ENCODE measurements at regions not wholly inside any gene's neighbourhood (a gene's known extent, or its start where the extent isn't known, plus 50 kb on each side); places are given as distances from the start of the nearest gene placed in this dataset.
A peak's percentile ranks its signal among the peaks of the same experiment; 100 is the strongest.
"Not testable (repeated sequence)": the region's sequence is repeated elsewhere in the genome, so short reads cannot be mapped to it uniquely, and the experiment has no call there.

GRCh38 chr14:84298663-84299195, 1231.2 kb upstream of the FLRT2 start:
- DNase-seq: no peak

DNA sequence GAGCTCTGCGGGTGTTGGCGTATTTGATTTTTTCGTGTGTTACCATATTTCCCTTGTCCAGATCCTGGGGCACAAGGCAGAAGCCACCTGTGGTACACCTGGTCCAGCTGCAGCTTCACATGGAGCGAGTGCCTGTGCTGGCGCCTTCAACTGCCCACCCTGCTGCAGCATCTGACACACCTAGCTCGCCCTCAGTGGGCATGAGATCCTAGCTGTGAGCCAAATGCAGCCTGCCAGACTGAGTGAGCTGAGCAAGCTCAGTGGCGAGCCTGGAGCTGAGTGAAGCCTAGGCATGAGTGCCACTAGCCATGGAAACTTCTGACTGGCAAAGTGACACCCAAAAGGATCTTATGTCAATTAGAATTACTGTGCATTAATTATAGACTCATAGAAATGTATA, 1226.8 kb upstream of the FLRT2 start:
- DNase-seq: no peak

- DNase-seq: no peak
Observed at GRCh38 chr14:84312551-84312950, 1217.4 kb upstream of the FLRT2 start.

GRCh38 chr14:84323450-84323849, 1206.5 kb upstream of the FLRT2 start:
- no peak for DNase-seq

DNA sequence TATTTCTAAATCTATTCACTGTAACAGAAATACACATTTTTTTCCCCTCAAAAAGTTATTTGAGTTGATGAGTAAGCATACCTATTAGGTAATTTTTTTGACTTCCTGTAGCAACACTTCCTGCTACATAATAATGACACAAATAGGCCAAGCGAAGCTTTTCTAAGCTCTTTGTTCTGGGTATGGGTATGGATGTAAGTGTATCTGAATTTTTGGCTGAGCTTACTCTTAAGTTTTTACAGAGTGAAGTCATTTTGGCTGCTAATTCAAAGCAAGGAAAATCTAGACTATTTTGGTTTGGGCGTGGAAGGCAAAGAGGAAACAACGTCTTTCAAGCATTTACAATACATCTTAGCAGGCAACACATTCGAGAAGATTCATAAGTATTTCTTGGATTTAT, 1206.0 kb upstream of the FLRT2 start:
- DNase-seq: no peak

DNA sequence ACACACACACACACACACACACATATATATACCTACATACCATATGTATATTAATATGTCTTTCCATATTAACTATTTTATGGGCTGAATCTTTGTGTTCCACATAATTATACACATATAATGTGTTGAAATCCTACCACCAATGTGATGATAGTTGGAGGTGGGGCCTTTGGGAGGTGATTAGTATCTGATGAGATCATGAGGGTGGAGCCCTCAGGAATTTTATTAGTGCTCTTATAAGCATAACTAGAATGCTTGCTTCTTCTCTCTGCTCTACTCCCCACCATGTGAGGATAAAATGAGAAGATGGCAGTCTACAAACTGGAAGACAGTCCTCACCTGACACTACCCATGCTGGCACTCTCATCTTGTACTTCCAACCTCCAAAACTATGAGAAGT, 1193.5 kb upstream of the FLRT2 start:
- DNase-seq: no peak

- DNase-seq: no peak
Observed at GRCh38 chr14:84340938-84341337, 1189.0 kb upstream of the FLRT2 start.

GRCh38 chr14:84341867-84342266, 1188.1 kb upstream of the FLRT2 start:
- not testable (repeated sequence) for DNase-seq

DNA sequence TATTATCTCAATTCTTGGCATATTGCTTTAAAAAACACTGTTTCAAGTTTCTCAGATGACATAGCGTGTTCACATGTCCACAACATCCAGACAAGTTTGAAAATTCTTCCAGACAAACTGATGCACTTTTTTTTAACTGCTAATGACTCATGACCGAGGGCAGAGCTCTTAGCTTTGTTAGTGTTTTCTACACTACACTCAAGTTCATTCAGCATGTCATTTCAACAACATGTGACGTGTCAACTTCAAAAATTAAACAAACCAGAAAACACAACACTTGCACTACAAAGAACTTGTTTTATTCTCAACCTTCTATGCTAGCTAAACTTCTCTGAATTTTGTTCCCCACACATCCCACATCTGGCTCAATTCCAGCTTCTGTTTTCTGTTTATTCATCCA, 1186.3 kb upstream of the FLRT2 start:
- DNase-seq: no peak

DNA sequence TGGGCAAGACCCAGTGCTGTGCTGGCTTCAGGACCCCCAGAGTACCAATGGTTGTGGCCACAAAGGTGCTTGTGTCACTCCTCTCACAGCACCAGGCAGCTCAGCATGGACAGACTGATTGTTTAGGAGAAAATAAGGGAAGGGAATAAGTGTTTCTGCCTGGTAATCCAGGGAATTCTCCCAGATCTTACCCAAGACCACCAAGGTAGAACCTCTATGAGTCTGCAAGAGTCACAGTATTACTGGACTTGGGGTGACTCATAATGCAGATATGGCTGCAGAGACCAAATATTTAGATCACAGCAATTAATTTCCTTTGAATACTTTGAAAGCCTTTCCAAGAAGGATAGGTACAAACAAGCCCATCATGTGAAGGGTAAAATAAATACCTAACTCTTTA, 1178.3 kb upstream of the FLRT2 start:
- no peak for DNase-seq

GRCh38 chr14:84361476-84361875, 1168.5 kb upstream of the FLRT2 start:
- DNase-seq: no peak

GRCh38 chr14:84375235-84375634, 1154.7 kb upstream of the FLRT2 start:
- no peak for DNase-seq

DNA sequence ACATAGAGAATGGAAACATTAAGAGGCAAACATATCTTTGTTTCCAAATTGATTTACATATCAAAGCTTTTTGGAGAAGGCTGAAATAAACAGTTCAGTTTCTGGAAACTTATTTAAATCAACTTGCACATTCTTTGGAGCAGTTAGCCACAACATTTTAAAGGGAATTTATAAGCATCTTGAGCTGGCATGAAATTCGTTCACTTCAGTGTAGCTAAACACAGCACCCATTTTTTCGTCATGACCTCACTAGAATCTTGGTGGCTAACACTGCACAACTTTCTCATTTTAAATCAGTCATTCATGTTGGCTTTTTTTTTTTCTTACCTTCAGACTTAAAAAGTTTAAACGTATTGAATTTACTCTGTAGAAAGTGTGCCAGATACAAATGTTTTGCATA, 1139.9 kb upstream of the FLRT2 start:
- DNase-seq: no peak

- no peak for DNase-seq
Observed at GRCh38 chr14:84397631-84398030, 1132.3 kb upstream of the FLRT2 start.

DNA sequence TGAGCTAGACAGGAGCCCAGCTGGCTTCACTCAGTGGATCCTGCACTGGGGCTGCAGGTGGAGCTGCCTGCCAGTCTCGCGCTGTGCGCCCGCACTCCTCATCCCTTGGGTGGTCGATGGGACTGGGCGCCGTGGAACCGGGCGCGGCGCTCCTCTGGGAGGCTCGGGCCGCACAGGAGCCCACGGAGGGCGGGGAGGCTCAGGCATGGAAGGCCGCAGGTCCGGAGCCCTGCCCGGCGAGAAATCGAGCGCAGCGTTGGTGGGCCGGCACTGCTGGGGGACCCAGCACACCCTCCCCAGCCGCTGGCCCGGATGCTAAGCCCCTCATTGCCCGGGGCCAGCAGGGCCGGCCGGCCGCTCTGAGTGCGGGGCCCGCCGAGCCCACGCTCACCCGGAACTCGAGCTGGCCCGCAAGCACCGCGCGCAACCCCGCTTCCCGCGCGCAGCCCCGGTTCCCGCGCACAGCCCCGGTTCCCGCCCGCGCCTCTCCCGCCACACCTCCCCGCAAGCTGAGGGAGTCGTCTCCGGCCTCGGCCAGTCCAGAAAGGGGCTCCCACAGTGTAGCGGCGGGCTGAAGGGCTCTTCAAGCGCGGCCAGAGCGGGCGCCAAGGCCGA, 1130.5 kb upstream of the FLRT2 start:
- DNase-seq: no peak

DNA sequence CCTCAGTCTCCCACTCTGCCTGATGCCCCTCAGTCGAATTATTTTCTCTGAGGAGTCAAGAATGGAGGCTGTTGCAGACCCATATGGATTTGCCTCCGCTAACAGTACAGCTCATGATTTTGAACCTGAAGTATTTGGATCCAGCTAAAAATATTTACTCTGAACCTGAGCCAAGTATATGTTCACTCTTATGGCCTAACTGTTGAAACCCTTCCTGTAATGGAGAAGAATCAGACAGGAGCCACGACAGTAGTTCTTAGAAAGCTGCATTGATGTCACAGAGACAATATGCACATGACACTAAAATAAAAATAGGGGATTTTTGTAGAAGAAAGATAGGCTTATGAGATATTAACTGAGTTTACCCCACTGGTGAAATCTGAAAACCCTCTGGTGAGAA, 1128.3 kb upstream of the FLRT2 start:
- DNase-seq: no peak

GRCh38 chr14:84403585-84403984, 1126.4 kb upstream of the FLRT2 start:
- no peak for DNase-seq

DNA sequence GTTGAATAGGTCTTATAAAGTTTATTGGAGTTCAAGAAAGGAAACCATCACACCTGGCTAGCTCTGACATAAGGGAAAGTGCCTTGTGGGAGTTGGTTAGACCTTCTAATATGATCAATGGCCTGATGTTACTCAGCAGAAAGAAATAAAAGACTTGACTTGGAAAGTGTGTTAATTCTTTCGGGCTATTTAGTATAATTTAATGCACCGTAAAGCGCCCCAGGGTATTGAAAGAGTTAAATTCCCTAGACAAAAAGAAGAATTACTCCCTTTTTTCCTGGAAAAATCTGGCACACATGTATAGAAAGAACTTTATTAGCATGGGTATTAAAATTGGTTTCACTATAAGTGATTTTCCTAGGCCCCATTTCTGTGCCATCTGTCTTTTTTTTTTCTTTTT, 1125.7 kb upstream of the FLRT2 start:
- DNase-seq: no peak

DNA sequence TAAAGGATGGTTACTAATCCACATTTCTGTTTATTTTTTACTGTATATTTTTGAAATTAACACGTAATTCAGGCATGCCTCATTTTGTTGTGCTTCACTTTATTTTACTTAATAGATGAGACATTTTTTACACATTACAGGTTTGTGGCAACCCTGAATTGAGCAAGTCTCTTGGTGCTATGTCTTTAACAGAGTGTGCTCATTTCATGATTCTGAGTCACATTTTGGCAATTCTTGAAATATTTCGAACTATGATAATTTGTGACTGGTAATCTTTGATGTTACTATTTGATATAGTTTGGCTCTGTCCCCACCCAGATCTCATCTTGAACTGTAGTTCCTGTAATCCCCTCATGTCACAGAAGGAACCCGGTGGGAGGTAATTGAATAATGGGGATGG, 1120.5 kb upstream of the FLRT2 start:
- DNase-seq: no peak

- DNase-seq: no peak
Observed at GRCh38 chr14:84410344-84410743, 1119.6 kb upstream of the FLRT2 start.

DNA sequence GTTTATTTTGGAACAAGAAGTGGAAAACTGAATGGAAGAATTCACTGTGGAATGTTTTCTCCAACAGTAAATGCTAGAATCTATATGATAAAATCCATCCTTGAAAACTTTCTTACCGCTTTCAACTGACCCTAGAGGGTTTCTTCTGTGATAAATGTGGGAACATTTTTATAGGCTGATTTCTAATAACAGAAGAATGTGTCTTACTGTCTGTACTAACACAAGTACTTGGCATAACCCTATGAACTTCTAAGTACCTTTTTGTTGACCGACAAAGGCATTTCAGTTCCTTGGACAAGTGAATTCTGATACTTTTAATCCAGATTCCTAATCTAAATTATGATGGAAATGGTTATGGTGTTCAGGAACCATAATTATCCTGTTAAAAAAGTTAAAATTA, 1109.7 kb upstream of the FLRT2 start:
- DNase-seq: no peak

DNA sequence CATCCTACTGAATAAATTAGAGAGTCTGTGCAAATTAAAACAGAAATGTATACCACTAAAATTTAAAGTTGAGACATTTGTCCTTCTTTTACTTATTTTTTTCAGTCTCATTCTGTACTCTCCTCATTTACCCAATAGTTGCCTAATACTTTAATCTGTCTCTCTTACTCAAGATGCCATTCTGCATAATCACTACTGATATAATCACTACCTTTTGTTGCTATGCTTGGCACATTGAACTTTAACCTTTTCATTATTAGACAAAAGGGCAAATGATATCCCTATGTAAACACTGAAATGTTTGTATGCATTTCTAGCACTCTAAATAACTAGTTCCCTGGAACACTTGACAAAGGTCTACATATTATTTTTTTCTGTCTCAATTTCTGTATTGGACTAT, 1108.3 kb upstream of the FLRT2 start:
- no peak for DNase-seq

- no peak for DNase-seq
Observed at GRCh38 chr14:84425968-84426367, 1104.0 kb upstream of the FLRT2 start.

DNA sequence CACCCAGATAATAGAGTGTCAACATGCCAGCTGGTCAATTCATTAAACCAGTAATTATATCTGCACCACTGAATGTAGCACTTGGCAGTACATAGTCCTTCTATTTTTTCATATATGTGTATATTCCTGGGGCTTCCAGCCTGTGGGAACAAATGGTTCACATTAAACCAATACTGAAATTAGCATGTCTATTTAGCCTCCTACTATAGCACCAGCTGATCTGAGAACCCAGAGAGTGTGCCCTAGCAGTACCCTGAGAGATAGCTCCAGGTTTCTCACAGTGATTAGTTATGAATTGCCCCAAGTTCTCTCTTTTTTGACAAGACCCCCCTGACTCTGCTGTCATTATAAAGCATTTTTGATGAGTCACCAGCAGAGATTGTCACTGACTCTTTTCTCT, 1097.3 kb upstream of the FLRT2 start:
- peak; percentile 13 for DNase-seq

- no peak for DNase-seq
Observed at GRCh38 chr14:84433961-84434360, 1096.0 kb upstream of the FLRT2 start.
